Activated CD8-positive, alpha-beta T cell treated with anti-CD3 and anti-CD28 coated beads, Interleukin-2, amount 10 ng/mL, durations not matched to agents 7 days and 5 days (primary cell): ENCODE measurements at regions not wholly inside any gene's neighbourhood (a gene's known extent, or its start where the extent isn't known, plus 50 kb on each side); places are given as distances from the start of the nearest gene placed in this dataset.

Experiments used
- ATAC-seq: fragments of 150-1000 bp; cut with Tn5 transposase; one replicate; pipeline ENCODE4 v1.10.0; 2021; ENCODE audit warnings: moderate library complexity
- CTCF ChIA-PET: fragments of 350-600 bp; sonication (Branson Sonifier 250); formaldehyde crosslinking; loops from one replicate; lab custom pipeline; 2021; ENCODE audit warnings: antibody characterized with exemption; lab: Charles Lee
- POLR2A ChIA-PET: fragments of 350-600 bp; sonication (Branson Sonifier 250); formaldehyde crosslinking; loops from one replicate; lab custom pipeline; 2021; ENCODE audit warnings: antibody characterized with exemption; lab: Charles Lee
- DNase-seq: peaks from one replicate; pipeline ENCODE4 v3.0.0-alpha.2; 2020
- H3K27ac Mint-ChIP-seq: one replicate; pipeline ENCODE4 v1.8.0; 2021; ENCODE audit warnings: mild to moderate bottlenecking, mixed read lengths
- H3K27me3 Mint-ChIP-seq: one replicate; pipeline ENCODE4 v1.8.0; 2021; ENCODE audit warnings: low read depth, mixed read lengths
- H3K36me3 Mint-ChIP-seq: one replicate; pipeline ENCODE4 v1.8.0; 2021; ENCODE audit warnings: low read depth, mixed read lengths
- H3K4me1 Mint-ChIP-seq: one replicate; pipeline ENCODE4 v1.8.0; 2021; ENCODE audit warnings: low read depth, mixed read lengths
- H3K4me3 Mint-ChIP-seq: one replicate; pipeline ENCODE4 v1.8.0; 2021; ENCODE audit warnings: mild to moderate bottlenecking, mixed read lengths
- H3K9me3 Mint-ChIP-seq: one replicate; pipeline ENCODE4 v1.8.0; 2022; ENCODE audit warnings: mixed read lengths; ENCODE audit not compliant: insufficient read depth

DNA sequence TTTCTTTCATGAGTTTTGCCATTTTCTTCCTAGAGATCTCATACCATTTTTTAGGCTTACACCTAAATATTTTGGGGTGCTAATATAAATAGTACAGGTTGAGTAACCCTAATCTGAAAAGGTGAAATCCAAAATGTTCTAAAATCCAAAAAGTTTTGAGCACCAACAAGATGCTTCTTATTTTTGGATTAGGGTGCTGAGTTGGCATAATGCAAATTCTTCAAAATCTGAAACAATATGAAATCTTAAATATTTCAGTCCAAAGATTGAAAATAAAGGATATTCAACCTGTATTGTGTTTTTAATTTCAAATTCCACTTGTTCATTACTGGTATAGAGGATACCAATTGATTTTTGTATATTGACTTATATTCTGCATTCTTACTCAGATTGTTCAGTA is 51.1 kb upstream of the KCNK2 start:
- no peak overlapping the region for H3K27ac Mint-ChIP-seq
- no peaks in the 10 kb centered on the region for H3K4me1 Mint-ChIP-seq
- POLR2A ChIA-PET = no interaction called here
- no peaks in the 10 kb centered on the region for H3K27me3 Mint-ChIP-seq
- DNase-seq (no peak), ATAC-seq (no peak)
- H3K4me3 Mint-ChIP-seq = no peak overlapping the region
- CTCF ChIA-PET = no interaction called here
- H3K9me3 Mint-ChIP-seq = no peaks in the 10 kb centered on the region
- no peaks in the 10 kb centered on the region for H3K36me3 Mint-ChIP-seq
